Right cardiac atrium (tissue), 5 donors: ENCODE measurements at regions not wholly inside any gene's neighbourhood (a gene's known extent, or its start where the extent isn't known, plus 50 kb on each side); places are given as distances from the start of the nearest gene placed in this dataset.

ENCODE experiments used
- ATAC-seq, 2 donors: fragments of 200-7000 bp; cut with Tn5 transposase; one replicate each; pipeline versions ENCODE4 v1.8.0 to v1.9.1; 2020; ENCODE audit warnings: moderate library complexity in 2 of 2, mild to moderate bottlenecking in 1 of 2
- DNase-seq, 3 donors: peaks; one replicate each; pipeline ENCODE4 v3.0.0-alpha.2; 2020
- H3K27ac ChIP-seq: one replicate; pipeline ENCODE4 v1.5.1; 2013; ENCODE audit warnings: mild to moderate bottlenecking, low read length, control low read depth, moderate library complexity
- H3K27me3 ChIP-seq: one replicate; pipeline ENCODE4 v1.6.1; 2013; ENCODE audit not compliant: control insufficient read depth, insufficient read depth
- H3K4me1 ChIP-seq: one replicate; pipeline ENCODE4 v1.6.1; 2013; ENCODE audit warnings: low read length; ENCODE audit not compliant: control insufficient read depth, insufficient read depth
- H3K4me3 ChIP-seq: one replicate; pipeline ENCODE4 v1.5.1; 2013; ENCODE audit warnings: low read length, control low read depth
- H3K9me3 ChIP-seq: one replicate; pipeline ENCODE4 v1.6.1; 2013; ENCODE audit warnings: low read length; ENCODE audit not compliant: control insufficient read depth
- WGBS: extraction: QIAGEN DNeasy Blood & Tissue Kit; methylation state at CpG from one replicate; pipeline ENCODE4 v1.1.7; 2013; 5-methylcytosine and 5-hydroxymethylcytosine counted together
- intact Hi-C, 4 donors: fragments of 100-400 bp; cut with DNase I; formaldehyde crosslinking; loops; one replicate each; pipeline versions ENCODE4 v1.11.0 to v1.14.0; 2022 to 2023
- donor health status: healthy with polysubstance abuse.
- donor health status: DM: no; HTN: yes; CAD: no.
- donor health status: DM: no; HTN: no; CAD: no.
- donor health status: DM: no; HTN: yes; CAD: no; lungs with severe emphysema.
- donor health status: DM: yes; HTN: yes; CAD: no.

DNA sequence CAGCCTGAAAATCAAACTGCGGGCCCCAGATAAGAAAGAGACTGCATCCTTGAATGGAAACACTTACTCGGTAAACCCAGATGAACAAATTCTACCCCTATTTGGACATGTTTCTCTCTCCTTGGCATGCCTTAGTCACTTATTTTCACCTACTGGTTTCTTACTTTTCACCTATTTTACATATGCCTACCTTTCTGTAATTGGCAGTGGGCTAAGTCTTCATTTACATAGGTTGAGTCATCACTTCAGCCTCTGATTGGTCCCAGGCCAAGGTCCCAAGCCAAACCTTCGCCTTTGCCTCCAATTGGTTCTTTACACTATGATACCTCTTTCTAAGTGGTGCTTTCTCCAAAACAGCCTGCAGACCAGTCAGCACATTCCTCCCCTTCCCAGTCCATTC lies 111.3 kb downstream of the DYRK2 start:
- Histone ChIP-seq H3K27ac (no peak overlapping the region), H3K9me3 (no peaks in the 10 kb centered on the region), H3K27me3 (no peaks in the 10 kb centered on the region), H3K4me1 (peaks cover 6% of the 10 kb centered on the region), H3K4me3 (no peak overlapping the region)
- intact Hi-C loops, result no loop called here
- 85% methylated on average over 3 of the region's 3 CpGs for WGBS
- ATAC-seq (no peak), DNase-seq (no peak)

DNA sequence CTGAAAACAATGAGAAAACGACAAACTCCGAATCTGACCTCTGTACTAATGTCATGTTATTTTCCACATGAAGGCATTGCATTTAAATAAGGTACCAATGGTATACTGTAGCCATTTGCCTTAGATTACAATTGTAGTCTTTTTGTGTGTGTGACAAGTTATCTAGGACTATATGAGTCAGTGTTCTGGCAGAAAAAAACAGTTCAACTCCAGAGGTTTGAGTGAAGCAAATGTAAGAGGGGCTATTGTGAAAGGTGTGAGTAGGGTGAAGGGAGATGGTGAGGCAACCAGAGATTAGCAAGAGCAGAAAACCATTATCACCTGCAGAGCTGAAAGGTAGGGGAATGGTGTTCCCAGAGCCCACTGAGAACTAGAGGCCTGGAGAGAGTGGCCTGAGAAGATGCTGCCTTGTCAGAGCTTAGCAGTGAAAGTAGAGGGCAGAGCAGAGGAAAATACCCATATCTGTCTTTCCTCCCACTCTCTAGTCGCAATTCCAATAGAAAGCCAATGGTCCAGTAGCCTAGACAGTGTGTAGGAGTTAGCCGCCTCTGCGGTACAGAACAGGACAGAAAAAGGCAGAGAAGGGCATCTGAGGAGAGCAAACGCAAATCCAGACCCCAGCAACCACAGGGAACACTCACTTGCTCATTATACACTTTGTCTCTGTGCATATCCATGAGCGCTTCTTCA lies 112.2 kb downstream of the DYRK2 start:
- WGBS, result 92% methylated on average over 7 of the region's 7 CpGs
- peaks cover 4% of the 10 kb centered on the region for H3K4me1 ChIP-seq

DNA sequence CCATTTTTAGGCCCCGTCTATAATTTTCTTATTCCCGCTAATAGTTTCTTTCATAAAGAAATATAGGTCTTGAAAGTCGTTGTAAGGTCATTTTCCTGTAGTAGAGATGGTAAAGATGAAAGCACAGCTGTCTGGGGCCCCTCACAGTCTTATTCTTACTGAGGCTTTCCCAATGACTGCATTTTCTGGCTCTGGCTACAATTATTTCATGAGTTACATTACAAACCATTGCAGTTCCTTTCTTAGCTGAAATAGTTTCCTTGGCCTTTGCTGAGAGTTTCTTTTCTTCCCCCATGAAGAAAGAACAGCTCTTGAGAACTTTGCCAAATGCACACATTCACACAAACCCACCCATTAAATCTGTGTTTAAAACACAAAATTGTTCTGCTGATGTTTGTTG lies 113.0 kb downstream of the DYRK2 start:
- H3K4me3 ChIP-seq, result no peak overlapping the region
- H3K27ac ChIP-seq, result no peak overlapping the region
- WGBS, result 73% methylated on average over 3 of the region's 3 CpGs
- ATAC-seq, result peak in 1 of 2 donors; percentile 24
- H3K4me1 ChIP-seq, result peaks cover 4% of the 10 kb centered on the region
- DNase-seq, result no peak
- intact Hi-C loops, result no loop called here
- H3K27me3 ChIP-seq, result no peaks in the 10 kb centered on the region
- no peaks in the 10 kb centered on the region for H3K9me3 ChIP-seq

More for the DNA sequence above, 112.2 kb downstream of the DYRK2 start:
- peak in 1 of 2 donors; percentile 33 for ATAC-seq
- intact Hi-C loops, result no loop called here
- Histone ChIP-seq H3K27me3 (no peaks in the 10 kb centered on the region), H3K27ac (no peak overlapping the region), H3K4me3 (no peak overlapping the region), H3K9me3 (no peaks in the 10 kb centered on the region)
- no peak for DNase-seq

DNA sequence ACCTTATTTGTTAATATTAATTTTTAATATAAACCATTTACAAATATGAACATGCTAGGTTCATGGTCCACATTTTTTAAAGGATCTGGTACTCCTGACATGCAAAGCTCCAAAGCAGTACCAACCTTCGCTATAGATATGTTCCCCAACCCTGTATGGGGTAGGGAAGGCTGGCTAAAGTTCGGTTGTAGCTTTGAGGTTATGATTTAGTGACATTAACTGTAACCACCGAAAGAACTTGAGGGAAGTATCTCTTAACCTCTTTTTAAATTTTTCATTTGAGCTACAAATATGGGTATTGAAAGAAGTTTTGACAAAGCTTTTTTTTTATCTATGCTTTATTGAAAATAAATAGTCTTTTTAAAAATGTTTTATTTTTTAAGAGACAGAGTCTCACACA lies 115.5 kb downstream of the DYRK2 start:
- 94% methylated on average over 3 of the region's 3 CpGs for WGBS
- intact Hi-C loops, result no loop called here
- Histone ChIP-seq H3K9me3 (no peaks in the 10 kb centered on the region), H3K4me1 (peaks cover 4% of the 10 kb centered on the region), H3K4me3 (no peak overlapping the region), H3K27ac (no peak overlapping the region), H3K27me3 (no peaks in the 10 kb centered on the region)
- DNase-seq (no peak), ATAC-seq (no peak)

DNA sequence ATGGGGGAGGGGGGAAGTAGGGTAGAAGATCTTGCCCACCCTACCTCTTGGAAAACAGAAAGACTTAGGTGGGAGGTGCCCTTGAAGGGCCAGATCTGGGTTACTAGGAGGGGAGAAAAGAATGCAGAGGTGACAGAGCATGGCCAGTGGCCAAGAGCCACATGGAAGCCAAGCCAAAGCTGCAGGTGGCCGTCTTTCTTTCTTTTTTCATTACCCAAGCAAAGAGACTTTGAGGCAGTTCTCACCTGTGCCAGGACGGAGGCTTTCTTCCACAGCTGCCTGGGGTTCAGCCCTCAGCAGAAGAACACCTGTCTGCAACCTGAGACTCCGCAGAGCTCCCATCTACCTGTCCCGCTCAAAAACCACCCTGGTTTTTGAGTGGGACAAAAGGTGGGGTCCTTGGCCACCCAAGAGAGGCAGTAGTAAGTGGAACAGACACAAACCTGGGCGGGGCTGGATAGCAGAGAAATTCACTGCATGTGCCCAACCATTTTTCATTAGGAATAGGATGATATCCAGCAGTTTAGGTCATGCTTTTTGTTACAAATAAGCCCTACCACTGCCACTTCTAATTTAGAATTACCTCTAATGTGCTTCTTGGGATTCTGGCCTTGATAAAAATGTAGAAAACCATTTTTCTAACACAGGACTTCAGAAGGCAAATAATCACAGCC lies 116.5 kb downstream of the DYRK2 start:
- 86% methylated on average over 5 of the region's 5 CpGs for WGBS
- DNase-seq, result peak in 1 of 3 donors; percentile 47
- Histone ChIP-seq H3K4me1 (peaks cover 4% of the 10 kb centered on the region), H3K27me3 (no peaks in the 10 kb centered on the region), H3K9me3 (no peaks in the 10 kb centered on the region), H3K27ac (no peak overlapping the region), H3K4me3 (no peak overlapping the region)
- intact Hi-C loops, result no loop called here
- no peak for ATAC-seq

DNA sequence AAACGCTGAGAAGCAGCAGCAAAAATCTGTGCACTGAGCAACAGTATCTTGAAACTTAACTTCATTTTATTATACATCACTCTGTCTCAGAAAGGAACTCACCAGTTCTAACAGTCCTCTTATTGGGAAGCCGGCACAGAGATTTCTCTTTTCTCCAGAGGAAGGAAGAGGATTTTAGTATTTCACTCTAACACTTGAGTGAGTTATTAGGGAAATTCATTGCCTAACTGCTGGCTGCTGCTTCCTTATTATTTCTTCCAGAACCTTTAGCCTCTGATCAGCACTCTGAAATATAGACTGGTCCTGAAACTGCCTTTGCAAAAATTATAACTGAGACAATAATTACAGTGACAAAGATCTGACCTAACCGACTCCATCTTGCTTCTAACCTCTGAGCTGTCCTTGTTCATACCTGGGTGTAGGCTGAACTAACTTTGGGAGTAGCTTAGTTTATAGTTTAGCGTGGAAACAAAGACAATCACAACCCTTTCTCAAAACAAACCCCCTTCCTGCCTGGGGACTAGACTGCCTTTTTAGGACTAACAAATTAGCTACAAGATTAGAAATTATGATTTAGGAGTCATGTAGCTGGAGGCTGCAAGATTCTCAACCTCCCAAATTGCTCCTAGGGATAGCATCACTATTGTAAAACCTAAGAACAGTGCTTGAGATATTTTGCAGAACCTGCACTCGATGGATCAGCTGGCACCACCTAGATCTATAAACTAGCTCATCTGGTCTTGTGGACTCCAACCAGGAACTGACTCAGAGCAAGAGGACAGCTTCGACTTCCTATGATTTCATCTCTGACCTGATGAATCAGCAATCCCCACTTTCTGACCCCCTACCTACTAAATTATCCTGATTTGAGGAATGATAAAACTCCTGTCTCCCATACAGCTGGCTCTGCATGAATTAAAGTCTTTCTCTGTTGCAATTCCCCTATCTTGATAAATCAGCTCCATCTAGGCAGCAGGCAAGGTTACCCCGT lies 117.5 kb downstream of the DYRK2 start:
- intact Hi-C loops, result no loop called here
- no peak for ATAC-seq
- 65% methylated on average over 7 of the region's 7 CpGs for WGBS

DNA sequence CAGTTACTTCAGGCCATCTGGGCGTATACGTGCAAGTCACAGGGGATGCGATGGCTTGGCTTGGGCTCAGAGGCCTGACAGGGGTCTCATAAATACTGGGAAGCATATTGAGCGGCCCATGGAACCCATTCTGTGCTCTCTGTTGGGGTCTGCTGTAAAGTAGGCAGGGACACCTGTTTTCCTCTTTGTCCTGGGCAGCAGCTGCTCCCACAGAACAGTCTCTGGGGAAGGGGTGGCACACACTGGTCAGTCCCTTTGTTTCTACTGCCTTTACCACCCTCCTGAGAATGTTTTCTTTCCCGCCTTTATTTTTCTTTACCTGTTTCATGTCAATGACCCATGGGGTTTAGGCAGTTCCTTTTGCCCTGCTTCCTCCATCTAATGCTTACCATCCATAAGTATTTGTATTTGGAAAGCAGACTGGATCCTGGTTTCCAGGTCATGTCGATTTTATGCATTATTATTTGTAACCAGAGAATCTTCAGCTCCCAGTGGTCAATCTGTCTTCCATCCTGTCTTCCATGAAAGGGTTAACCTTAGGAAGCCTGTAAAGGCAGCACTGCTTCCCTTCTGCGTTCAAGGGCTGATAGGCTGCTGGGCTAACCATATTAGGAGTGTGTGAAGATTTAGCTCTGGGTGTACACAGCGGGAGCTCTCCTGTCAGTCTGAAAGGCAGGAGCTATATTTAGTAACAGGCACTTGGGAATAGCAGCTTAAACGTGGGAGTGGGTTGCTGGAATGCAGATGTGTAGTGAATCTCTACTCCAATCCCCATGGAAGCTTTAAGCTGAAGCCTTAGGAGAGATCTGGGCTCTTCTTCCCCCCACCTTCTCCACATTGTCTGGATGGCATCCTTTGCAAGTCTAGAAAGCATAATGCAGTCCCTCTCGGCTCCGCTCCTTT lies 124.0 kb downstream of the DYRK2 start:
- intact Hi-C loops, result no loop called here
- Histone ChIP-seq H3K27ac (peak overlapping the region; percentile 95), H3K27me3 (no peaks in the 10 kb centered on the region), H3K9me3 (no peaks in the 10 kb centered on the region), H3K4me1 (peaks cover 2% of the 10 kb centered on the region), H3K4me3 (no peak overlapping the region)
- DNase-seq, result peak in 2 of 3 donors; percentile 32 to 35
- peak; percentile 93 to 98 for ATAC-seq
- 42% methylated on average over 11 of the region's 11 CpGs for WGBS

More for the DNA sequence above, 117.5 kb downstream of the DYRK2 start:
- no peak for DNase-seq
- Histone ChIP-seq H3K27ac (no peak overlapping the region), H3K4me1 (no peaks in the 10 kb centered on the region), H3K4me3 (no peak overlapping the region), H3K9me3 (no peaks in the 10 kb centered on the region), H3K27me3 (no peaks in the 10 kb centered on the region)

DNA sequence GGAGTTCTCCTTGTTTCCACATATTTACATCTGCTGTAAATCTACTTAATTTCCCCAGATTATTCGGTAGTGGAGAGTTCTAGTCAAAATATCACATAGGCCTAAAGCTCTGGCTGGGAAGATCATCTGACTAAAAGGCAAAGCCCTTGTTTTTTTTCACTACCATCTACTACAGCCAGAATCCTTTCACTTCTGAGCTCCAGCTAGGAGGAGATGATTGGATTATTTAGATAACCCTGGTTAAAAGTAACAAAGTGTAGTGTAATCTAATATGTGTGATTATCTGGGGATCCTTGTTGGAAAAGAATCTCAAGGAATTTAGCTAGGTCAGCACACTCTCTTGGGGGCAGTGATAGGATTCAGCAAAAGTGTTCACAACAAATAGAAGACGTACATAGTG lies 125.4 kb downstream of the DYRK2 start:
- DNase-seq, result no peak
- WGBS, result 42% methylated on average over 2 of the region's 2 CpGs

DNA sequence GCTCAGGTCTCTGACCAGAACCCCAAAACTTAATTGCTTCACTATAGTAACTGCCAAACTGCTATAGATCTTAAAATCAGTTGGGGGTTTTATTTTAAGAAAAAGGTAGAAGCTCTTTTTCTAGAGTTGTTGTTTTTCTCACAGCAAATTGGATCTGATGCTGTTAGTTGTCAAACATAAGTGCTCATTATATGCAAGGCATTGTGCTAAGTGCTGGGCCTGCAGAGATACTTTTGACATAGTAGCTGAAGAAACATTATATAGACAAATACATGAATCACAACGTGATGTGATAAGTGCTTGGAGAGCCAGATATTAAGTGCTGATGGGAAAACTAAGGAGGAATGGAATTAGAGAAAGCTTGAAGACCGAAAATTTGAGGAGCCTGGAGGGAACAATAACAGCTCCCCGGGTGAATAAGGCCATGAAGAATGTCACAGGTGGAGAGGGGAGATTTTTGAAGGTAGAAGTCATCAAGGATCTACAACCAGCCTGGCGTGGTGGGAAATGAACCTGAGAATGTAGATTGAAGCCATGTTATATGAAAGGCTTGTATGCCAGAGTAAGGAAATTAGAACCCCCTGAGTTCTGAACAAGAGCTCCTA lies 126.5 kb downstream of the DYRK2 start:
- ATAC-seq (no peak), DNase-seq (no peak)
- no peaks in the 10 kb centered on the region for H3K9me3 ChIP-seq
- intact Hi-C loops, result no loop called here
- H3K4me1 ChIP-seq, result peaks cover 2% of the 10 kb centered on the region
- 80% methylated on average over 4 of the region's 4 CpGs for WGBS
- H3K27ac ChIP-seq, result no peak overlapping the region
- H3K4me3 ChIP-seq, result no peak overlapping the region
- no peaks in the 10 kb centered on the region for H3K27me3 ChIP-seq

More for the DNA sequence above, 125.4 kb downstream of the DYRK2 start:
- no peak overlapping the region for H3K4me3 ChIP-seq
- H3K27me3 ChIP-seq, result no peaks in the 10 kb centered on the region
- no peaks in the 10 kb centered on the region for H3K9me3 ChIP-seq
- H3K4me1 ChIP-seq, result peaks cover 2% of the 10 kb centered on the region
- no peak overlapping the region for H3K27ac ChIP-seq
- no peak for ATAC-seq
- intact Hi-C loops, result no loop called here

DNA sequence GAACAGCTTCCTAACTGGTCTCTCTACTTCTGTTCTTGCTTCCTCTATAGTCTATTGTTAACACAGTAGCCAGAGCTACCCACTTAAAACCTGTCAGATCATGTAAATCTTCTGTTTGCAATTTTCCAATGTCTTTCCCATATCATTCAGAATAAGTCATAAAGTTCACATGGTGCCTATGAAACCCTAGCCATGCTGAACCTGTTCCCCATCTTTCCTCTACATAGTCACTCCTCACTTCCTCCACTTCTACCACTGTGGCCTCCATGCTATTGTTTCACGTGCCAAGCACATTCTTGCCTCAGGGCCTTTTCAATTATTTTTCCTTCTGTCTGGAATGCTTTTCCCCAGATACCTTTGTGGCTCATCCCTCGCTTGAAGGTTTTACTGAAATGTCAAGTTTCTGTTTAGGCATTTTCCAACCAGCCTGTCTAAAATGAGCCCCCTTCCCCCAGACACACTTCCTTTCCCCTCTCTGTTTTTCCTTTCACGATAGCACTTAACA lies 132.1 kb downstream of the DYRK2 start:
- intact Hi-C loops, result no loop called here
- 80% methylated on average over 3 of the region's 3 CpGs for WGBS
- no peaks in the 10 kb centered on the region for H3K9me3 ChIP-seq
- no peak overlapping the region for H3K4me3 ChIP-seq
- H3K27ac ChIP-seq, result no peak overlapping the region
- H3K27me3 ChIP-seq, result no peaks in the 10 kb centered on the region
- no peak for ATAC-seq
- no peaks in the 10 kb centered on the region for H3K4me1 ChIP-seq
- no peak for DNase-seq
